OCI-M1 (cell line): ENCODE measurements at regions not wholly inside any gene's neighbourhood (a gene's known extent, or its start where the extent isn't known, plus 50 kb on each side); places are given as distances from the start of the nearest gene placed in this dataset.

Experiments
- DNase-seq: peaks from one replicate; lab custom pipeline; 2025; lab: John Stamatoyannopoulos, UW

GRCh38 chr20:22504829-22505377 is 79.5 kb downstream of the FOXA2 start:
- DNase-seq: no peak

GRCh38 chr20:22503577-22503976 is 80.8 kb downstream of the FOXA2 start:
- DNase-seq: no peak

GRCh38 chr20:22502731-22503191 is 81.6 kb downstream of the FOXA2 start:
- no peak for DNase-seq

- DNase-seq: no peak
Measured at GRCh38 chr20:22501566-22502344, 82.6 kb downstream of the FOXA2 start.

GRCh38 chr20:22501034-22501433 is 83.3 kb downstream of the FOXA2 start:
- DNase-seq: no peak

GRCh38 chr20:22499515-22500166 is 84.7 kb downstream of the FOXA2 start:
- DNase-seq: no peak

GRCh38 chr20:22496817-22497216 is 87.6 kb downstream of the FOXA2 start:
- no peak for DNase-seq

- no peak for DNase-seq
Measured at GRCh38 chr20:22495789-22496188, 88.6 kb downstream of the FOXA2 start.

- DNase-seq: no peak
Measured at GRCh38 chr20:22495172-22495571, 89.2 kb downstream of the FOXA2 start.

GRCh38 chr20:22492497-22492896 is 91.9 kb downstream of the FOXA2 start:
- peak; percentile 52 for DNase-seq

GRCh38 chr20:22491194-22491505 is 93.2 kb downstream of the FOXA2 start:
- no peak for DNase-seq

GRCh38 chr20:22490287-22491193 is 93.8 kb downstream of the FOXA2 start:
- peak; percentile 76 for DNase-seq

- DNase-seq: peak; percentile 65
Measured at GRCh38 chr20:22489626-22490286, 94.6 kb downstream of the FOXA2 start.

- DNase-seq: no peak
Measured at GRCh38 chr20:22480336-22480735, 104.0 kb downstream of the FOXA2 start.

GRCh38 chr20:22475662-22476061 is 108.7 kb downstream of the FOXA2 start:
- peak; percentile 18 for DNase-seq

- DNase-seq: no peak
Measured at GRCh38 chr20:22474224-22474623, 110.1 kb downstream of the FOXA2 start.

GRCh38 chr20:22473293-22473692 is 111.1 kb downstream of the FOXA2 start:
- no peak for DNase-seq

- no peak for DNase-seq
Measured at GRCh38 chr20:22472447-22473100, 111.8 kb downstream of the FOXA2 start.

- DNase-seq: no peak
Measured at GRCh38 chr20:22471156-22471836, 113.1 kb downstream of the FOXA2 start.

GRCh38 chr20:22470620-22471026 is 113.7 kb downstream of the FOXA2 start:
- DNase-seq: no peak
